A549 (cell line): ENCODE measurements at regions not wholly inside any gene's neighbourhood (a gene's known extent, or its start where the extent isn't known, plus 50 kb on each side); places are given as distances from the start of the nearest gene placed in this dataset.

ENCODE experiments used
- EP300 ChIP-seq, 2 experiments: fragments of >200 bp; sonication (Bioruptor Twin); formaldehyde crosslinking; IDR thresholded peaks; 2 replicates in 1 of 2; 3 replicates in 1 of 2; pipeline ENCODE4 v1.6.1; 2016 to 2017
- HOXA7 ChIP-seq: fragments of 250-450 bp; sonication (Bioruptor Pico); IDR thresholded peaks from 2 replicates; pipeline ENCODE4 v1.5.0; 2020; ENCODE audit warnings: mild to moderate bottlenecking, moderate library complexity
- TF ChIP-seq, protein P1 (sequence below): fragments of >200 bp; sonication (Bioruptor Twin); formaldehyde crosslinking; IDR thresholded peaks from 3 replicates; pipeline ENCODE4 v1.5.1; 2016
- TF ChIP-seq, protein P2 (sequence below): fragments of >200 bp; sonication (Bioruptor Twin); formaldehyde crosslinking; IDR thresholded peaks from 3 replicates; pipeline ENCODE4 v1.6.1; 2016

DNA sequence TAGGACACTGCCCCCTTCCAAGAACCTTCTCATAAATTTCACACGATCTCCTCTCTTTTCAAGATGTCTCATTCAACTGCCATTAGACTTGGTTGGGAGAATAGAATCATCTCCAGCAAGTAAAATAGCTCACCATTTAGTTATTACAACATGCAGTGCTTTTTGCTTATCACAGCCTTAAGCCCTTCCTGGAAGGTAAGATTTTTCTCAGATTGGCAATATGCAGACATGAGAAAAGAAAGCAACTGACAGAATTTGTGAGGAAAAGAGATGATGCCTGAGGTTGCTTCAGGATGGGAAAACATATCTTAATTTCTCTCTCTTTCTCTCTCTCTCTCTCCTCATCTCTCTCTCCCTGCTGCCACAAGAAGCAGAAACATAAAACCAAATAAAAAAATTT is 855.1 kb upstream of the ACVR2A start:
- TF ChIP-seq HOXA7 (no peak), EP300 (IDR thresholded peaks at IDR 0.05) (no peak)
- TF ChIP-seq, protein P1, sequence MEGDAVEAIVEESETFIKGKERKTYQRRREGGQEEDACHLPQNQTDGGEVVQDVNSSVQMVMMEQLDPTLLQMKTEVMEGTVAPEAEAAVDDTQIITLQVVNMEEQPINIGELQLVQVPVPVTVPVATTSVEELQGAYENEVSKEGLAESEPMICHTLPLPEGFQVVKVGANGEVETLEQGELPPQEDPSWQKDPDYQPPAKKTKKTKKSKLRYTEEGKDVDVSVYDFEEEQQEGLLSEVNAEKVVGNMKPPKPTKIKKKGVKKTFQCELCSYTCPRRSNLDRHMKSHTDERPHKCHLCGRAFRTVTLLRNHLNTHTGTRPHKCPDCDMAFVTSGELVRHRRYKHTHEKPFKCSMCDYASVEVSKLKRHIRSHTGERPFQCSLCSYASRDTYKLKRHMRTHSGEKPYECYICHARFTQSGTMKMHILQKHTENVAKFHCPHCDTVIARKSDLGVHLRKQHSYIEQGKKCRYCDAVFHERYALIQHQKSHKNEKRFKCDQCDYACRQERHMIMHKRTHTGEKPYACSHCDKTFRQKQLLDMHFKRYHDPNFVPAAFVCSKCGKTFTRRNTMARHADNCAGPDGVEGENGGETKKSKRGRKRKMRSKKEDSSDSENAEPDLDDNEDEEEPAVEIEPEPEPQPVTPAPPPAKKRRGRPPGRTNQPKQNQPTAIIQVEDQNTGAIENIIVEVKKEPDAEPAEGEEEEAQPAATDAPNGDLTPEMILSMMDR: no peak
- TF ChIP-seq, protein P2, sequence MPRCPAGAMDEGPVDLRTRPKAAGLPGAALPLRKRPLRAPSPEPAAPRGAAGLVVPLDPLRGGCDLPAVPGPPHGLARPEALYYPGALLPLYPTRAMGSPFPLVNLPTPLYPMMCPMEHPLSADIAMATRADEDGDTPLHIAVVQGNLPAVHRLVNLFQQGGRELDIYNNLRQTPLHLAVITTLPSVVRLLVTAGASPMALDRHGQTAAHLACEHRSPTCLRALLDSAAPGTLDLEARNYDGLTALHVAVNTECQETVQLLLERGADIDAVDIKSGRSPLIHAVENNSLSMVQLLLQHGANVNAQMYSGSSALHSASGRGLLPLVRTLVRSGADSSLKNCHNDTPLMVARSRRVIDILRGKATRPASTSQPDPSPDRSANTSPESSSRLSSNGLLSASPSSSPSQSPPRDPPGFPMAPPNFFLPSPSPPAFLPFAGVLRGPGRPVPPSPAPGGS: no peak
